ENCODE measurements at regions not wholly inside any gene's neighbourhood (a gene's known extent, or its start where the extent isn't known, plus 50 kb on each side); places are given as distances from the start of the nearest gene placed in this dataset.

- DNase-seq (ENCODE audit: low spot score), result no peak
Observed at GRCh38 chr22:48709453-48709852, 1118.2 kb downstream of the BRD1 start.

GRCh38 chr22:48708558-48709245 is 1119.0 kb downstream of the BRD1 start:
- DNase-seq (ENCODE audit: low spot score), result no peak

GRCh38 chr22:48707763-48708557 is 1119.7 kb downstream of the BRD1 start:
- no peak for DNase-seq (ENCODE audit: low spot score)

GRCh38 chr22:48706934-48707762 is 1120.5 kb downstream of the BRD1 start:
- no peak for DNase-seq (ENCODE audit: low spot score)

DNA sequence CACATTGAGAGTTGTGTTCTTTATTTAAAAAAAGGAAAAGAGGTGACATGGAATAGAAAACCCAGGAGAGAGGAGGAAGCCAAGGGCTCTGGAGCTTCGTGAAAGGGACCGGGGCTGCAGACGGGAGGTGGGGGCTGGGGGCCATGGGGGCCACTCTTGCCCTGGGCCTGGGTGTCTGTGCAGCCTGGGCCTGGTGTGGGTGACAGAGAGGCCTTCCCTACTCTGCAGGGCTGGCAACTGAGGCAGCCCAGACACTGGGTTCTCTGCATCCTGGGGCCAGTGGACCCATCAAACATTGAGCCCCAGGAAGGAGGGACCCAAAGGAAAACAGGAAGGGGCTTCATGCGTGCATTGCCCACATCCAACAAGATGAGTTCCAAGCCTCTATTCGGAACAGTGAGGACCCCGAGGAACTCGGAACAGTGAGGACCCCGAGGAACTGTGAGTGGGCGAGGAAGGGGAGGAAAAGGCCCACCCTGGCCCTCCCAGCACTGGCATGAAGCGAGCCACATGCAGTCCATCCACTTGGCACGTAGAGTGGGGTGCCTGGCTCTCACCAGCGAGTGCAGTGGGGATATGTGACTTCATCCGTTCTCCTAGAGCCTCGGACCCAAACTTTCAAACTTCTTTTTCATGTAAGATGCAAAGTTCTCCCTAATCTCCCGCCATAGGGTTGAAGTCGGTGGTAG is 1121.6 kb downstream of the BRD1 start:
- no peak for DNase-seq (ENCODE audit: low spot score)

DNA sequence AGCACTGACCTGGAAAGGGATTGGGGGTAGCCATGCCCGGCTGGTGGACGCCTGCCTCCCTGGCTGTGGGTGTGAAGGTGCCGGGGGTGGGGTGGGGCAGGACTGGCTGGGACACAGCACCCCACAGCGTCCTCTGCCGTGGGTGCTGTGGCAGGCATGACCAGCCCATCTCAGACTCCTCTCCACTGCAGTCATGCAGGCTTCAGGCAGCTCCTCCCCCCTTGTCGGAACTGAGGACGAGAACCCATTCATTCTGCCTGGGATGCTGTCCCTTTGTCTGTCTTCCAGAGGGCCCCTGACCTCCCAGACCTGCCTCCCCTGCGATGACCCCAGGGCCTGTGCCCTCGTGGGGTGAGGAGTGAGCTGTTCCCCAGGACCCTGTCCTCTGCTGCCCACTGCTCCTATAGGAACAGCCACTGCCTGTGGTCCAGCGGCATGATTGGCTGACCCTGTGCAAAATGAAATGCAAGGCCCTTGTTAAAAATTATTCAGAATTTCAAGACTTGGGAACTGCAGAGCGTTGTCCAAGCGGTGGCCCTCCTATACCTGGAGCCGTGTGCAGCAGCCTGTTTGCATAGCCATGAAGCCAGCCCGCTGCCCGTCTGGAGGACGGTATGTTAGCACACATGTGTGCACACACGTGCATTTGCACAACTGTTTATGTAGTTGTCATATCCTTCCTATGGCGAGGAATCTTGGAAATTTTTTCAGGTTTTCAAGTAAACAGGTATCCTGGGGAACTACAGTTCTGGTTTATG is 1122.3 kb downstream of the BRD1 start:
- no peak for DNase-seq (ENCODE audit: low spot score)

- DNase-seq (ENCODE audit: low spot score), result no peak
Observed at GRCh38 chr22:48704335-48704734, 1123.3 kb downstream of the BRD1 start.

DNA sequence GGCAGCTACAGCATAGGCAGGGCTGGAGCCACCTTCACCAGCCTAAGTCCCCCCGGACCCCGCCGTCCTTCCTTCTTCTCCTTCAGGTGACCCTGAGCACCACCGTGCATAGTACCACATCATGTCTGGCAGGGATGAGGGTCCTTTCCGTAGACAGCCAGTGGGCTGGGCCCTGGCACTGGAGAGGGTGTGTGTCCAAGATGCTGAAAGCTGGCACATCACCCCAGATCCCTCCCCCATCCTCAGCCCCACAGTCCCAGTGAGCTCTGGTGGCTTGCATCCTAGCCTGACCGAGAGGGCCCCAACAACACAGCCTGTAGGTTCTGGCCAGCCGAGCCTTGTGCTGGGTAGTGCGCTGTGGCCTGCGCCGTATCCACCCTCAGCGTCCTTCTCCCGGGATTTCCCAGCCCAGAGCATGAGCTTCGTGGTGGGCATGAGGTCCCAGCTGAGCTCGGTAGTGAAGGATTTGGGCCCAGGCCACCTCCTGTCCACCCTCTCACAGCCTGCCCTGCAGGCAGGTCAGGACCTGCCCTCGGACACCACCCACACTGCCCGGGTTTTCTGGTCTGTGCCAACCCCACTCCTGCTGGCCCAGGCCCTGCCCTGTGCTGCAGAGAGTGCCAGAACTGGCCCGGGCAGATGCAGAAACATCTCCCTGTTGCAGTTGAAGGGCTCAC is 1124.3 kb downstream of the BRD1 start:
- DNase-seq (ENCODE audit: low spot score), result no peak

DNA sequence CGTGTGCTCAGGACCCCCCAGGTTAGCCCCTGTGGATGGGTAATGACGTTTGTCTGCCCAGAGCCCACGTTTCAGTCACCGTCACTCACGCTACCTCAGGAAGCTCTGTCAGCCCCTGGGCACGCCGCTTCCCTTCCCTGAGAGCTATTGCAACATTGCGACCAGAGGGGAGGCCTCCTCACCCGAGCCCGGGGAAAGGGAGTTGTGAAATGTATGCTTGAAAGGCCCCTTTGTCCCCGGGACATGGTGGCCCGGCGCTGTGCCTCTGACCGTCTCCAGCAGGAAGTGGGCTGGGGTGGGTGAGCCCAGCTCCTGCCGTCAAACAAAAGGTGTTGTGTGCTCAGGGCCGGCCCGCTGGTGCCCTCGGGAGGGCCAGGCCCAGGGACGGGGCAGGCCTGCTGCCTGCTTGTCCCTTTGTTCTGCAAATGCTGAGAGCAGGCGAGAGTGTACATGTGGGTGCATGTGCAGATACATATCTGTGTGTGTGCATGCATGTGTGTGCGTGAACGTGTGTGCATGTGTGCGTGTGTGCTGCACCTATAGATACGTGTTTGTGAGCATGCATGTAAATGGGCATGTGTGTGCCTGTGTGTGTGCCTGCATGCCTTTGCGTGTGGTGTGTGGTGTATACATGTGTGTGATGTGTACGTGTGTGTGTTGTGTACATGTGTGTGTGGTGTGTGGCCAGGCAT is 1125.0 kb downstream of the BRD1 start:
- no peak for DNase-seq (ENCODE audit: low spot score)

DNA sequence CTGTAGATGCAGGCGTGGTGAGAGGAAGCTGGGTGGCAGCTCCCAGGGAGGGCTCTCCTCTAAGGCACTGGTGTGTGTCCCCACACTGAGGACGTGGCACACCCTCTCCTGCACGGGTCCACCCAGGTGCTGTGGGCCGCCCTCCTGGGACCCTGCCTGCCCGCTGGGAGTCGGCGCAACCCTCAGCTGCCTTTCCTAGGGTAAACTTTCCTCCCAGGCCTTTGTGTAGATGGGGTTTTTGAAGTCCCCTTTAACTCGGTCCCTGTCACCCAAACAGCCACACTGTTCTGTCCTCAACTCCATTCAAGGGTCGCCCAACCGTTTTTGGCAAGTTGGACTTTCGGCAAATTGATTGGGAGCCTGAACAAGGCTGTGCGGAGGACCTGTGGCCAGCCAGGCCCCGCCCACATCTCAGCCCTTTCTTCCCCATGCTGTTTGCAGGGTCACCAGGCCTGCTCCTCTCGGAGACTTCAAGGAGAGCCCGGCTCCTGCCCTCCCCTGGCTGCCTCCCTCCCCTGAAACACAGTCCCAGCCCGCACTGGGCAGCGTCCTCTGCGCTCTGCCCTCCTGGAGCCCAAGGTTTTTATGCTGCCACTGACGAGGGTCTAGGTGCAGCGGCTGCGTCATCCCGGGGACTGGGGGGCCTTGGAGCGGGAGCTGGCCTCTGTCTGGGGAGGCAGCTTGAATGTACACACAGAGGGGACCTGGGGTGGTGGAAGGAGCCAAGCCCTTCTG is 1126.2 kb downstream of the BRD1 start:
- no peak for DNase-seq (ENCODE audit: low spot score)

- DNase-seq (ENCODE audit: low spot score), result no peak
Observed at GRCh38 chr22:48700566-48701295, 1126.9 kb downstream of the BRD1 start.

- DNase-seq (ENCODE audit: low spot score), result no peak
Observed at GRCh38 chr22:48700180-48700565, 1127.5 kb downstream of the BRD1 start.

GRCh38 chr22:48699511-48699910 is 1128.2 kb downstream of the BRD1 start:
- no peak for DNase-seq (ENCODE audit: low spot score)

DNA sequence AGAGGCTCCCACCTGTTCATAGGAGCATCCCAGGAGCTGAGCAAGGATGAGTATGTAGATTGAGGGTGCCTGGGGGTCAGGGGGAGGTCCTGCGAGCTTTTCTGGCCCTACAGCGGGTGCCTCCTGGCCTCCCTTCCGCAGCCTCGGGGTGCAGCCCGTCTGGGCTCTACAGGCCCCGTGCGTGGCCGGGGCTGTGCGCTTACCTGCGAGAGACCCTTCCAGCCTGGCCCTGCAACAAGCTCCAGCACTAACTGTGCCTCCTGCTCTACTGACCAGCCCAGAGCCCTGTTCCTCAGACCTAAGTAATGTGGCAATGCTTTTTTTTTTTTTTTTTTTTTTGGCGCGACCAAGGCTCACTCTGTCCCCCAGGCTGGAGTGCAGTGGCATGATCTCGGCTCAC is 1129.1 kb downstream of the BRD1 start:
- DNase-seq (ENCODE audit: low spot score), result no peak

GRCh38 chr22:48697694-48698276 is 1129.9 kb downstream of the BRD1 start:
- no peak for DNase-seq (ENCODE audit: low spot score)

GRCh38 chr22:48697223-48697622 is 1130.5 kb downstream of the BRD1 start:
- no peak for DNase-seq (ENCODE audit: low spot score)

DNA sequence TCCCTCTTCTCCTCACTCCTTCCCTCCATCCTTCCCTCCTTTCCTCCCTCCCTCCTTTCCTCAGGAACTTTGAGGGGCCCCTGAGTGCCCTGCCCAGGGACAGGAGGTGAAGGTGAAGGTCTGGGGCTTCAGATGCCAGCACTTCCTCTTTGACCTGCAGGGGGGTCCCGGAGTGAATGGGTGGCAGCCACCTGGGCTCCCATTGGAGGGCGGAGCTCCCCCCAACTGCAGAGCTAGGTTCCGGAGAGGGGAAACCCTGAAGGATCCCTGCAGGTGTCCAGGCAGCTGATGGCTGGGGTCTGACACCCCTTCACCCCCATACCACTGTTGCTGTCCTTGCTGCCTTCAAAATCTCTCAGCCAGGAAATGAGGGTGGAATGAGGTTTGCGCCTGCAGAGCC is 1131.3 kb downstream of the BRD1 start:
- no peak for DNase-seq (ENCODE audit: low spot score)

- no peak for DNase-seq (ENCODE audit: low spot score)
Observed at GRCh38 chr22:48695731-48696305, 1131.9 kb downstream of the BRD1 start.

Measured in AG08396 (cell line).